Right kidney (tissue), 1 donor: ENCODE measurements at regions not wholly inside any gene's neighbourhood (a gene's known extent, or its start where the extent isn't known, plus 50 kb on each side); places are given as distances from the start of the nearest gene placed in this dataset.

ENCODE experiments used
- DNase-seq: peaks from one replicate; pipeline ENCODE4 v3.0.0-alpha.2; 2016

DNA sequence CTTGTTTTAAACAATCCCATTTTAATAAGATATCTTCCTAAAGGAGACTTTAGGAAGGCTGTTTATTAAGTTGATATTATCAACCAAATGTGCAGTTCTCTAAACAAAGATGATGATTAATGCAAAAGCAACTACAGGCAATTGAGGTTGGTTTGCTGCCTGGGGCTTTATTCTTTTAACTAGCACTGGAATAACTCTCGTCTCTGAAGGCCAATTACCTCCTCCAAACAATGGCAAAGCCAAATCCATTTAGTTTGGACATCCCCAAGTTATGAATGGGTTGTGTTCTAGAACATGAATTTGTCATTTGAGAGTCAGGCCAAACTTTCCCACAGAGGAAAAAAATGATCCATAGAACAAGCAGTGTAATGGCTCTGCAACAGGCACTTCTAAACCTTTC is 114.1 kb downstream of the SLC16A9 start:
- DNase-seq: no peak

DNA sequence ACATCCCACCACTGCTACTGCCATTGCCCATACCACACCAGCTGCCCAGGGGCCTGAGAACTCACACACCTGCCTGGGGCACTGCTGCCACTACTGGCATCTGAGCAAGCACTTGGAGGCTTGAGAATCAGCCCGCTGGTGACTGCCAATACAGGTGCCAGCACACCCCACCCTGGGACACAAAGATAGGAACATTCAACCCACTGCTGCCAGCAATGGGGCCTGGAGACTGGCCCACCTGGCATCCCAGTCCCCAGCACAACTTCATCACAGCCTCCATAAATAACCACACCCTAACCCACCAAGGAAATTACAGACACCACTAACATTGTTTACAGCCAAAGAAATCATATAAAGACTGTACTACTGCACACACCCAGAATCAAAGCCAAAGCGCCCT is 115.9 kb downstream of the SLC16A9 start:
- no peak for DNase-seq

DNA sequence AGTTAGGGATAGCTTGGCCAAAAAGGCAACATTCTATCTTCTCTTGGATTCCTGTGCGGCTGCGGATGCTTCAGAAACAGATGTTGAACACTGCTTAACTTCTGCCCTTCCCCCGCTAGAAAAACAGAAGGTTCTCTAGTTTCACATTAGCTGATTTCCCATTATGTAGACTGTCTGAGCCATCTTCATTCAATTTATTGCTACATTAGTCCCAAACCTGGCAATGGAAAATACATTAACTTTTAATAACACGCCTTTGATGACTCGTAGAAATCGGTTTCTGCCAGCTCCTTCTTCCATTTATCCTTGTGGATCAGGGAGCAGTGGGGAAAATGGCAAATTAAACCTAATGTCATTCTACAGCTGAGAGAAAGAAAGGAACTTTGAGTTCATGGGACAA is 119.9 kb downstream of the SLC16A9 start:
- DNase-seq: no peak

DNA sequence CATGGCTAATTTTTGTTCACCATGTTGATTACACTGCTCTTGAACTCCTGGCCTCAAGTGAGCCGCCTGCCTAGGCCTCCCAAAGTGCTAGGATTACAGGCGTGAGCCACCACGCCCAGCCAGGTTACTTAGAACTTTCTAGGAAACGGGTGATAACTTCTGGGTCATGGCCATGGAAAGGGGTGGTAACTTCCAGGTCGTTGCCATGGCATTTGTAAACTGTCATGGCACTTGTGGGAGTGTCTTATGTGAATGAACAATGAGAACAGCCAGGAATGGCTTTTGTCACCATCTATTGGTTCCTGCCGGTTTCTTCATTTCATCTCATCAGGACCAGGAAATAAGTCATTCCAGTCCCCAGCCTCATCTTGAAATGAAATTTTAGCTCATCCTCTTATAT is 120.9 kb downstream of the SLC16A9 start:
- DNase-seq: no peak

DNA sequence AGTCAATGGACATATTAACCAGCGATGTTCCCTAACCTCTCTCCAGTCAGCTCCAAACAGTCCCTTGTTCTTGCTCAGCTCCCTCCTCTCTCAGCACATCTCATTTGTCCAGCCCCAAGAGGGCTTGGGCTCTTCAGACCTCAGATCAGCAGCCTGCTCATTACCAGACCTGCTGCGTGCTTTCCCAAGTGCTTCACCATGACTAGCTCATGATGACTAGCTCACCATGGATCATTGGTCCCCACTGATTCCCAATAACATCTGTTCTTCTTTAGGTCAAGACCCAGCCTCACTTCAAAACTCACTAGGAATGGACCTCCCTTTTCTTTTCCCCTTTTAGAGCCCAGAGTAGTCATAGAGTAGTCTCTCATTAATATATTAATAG is 121.9 kb downstream of the SLC16A9 start:
- no peak for DNase-seq

DNA sequence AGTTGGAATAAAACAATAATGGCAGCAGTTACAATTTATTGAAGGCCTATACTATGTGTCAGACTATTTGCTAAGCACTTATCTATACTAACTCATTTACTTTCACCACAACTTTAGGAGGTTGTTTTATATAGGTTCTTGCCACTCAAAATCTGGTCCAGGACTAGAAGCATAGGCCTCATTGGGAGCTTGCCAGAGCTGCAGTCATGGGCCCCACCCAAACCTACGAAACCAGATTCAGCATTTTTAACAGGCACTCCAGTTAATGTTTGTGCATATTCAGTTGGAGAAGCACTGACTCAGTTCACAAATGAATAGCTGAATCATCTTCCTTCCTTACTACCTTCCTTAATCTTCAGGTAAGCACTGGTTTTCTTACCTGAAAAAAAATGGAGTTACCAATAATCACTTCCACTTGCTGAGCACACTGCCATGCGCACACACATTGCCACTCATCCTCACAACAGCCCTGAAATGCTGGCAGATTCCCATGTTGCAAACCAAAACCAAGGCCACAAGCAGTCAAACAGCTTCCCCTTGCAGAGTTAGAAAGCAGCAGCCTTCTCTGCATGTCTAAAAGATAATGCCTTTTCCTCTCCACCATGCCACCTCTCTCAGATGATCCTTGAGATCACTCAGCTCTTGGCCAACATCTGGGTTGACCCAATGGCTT is 122.4 kb downstream of the SLC16A9 start:
- no peak for DNase-seq

DNA sequence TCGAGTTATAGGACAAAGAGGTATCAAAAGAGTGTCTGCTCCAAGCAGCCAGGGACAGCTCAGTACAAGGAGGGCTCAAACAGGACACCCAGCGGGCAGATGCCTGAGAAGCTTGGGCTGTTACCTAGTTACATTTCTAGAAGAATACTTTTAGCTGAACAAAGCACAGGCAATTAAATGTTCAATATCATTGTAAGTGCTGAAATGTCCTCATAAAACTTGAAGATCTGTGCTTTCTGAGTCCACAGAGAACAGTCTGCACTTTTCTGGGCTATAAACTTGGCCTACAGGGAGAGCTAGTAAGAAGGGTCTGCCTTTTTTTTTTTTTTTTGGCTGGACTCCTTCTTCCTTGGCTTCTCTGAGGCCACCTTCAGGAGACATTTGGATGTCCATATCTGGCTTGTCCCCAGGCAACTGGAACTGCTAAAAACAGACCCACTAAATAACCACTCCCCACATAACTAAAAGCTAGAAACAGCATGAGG is 123.2 kb downstream of the SLC16A9 start:
- no peak for DNase-seq

DNA sequence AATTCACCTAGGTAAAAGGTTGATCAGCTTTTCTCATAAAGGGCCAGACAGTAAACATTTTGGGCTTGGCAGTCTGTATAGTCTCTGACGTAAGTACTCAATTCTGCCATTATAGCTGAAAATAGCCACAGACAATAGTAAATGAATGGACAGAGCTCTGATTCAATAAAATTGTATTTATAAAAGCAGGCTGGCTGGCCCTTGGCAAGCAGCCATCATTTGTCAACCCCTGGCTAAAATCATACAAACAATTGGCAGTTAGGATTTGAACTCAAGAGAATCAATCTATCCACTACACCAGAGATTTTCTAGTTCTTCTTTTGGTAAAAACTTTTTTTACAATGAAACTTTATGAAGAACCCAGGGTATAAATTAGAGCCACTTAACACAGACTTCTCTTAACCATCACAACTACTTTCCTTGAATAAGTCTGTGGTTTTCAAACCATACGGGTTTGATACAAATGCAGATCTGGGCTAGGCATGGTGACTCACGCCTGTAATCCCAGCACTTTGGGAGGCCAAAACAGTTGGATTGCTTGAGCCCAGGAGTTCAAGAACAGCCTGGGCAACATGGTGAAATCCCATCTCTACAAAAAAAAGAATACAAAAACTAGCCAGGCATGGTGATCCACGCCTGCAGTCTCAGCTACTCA is 124.5 kb downstream of the SLC16A9 start:
- no peak for DNase-seq

DNA sequence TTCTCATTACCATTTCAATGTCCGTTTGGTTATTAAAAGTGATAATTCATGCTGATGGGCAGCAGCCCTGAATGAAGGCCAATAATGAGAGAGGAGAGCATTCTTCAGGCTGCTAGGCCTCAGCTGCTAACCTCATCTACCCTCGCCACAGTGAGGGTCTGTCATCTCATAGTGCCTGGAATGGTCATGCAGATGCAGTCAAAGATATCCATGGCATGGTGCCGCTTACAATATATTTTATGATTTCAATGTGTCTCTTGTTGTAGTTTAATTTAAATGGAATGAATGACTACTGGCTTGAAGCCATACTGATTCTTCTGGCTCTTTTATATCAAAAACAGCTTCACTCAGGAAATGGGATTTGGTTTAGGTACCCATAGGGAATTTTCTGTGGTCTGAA is 126.9 kb downstream of the SLC16A9 start:
- DNase-seq: no peak

DNA sequence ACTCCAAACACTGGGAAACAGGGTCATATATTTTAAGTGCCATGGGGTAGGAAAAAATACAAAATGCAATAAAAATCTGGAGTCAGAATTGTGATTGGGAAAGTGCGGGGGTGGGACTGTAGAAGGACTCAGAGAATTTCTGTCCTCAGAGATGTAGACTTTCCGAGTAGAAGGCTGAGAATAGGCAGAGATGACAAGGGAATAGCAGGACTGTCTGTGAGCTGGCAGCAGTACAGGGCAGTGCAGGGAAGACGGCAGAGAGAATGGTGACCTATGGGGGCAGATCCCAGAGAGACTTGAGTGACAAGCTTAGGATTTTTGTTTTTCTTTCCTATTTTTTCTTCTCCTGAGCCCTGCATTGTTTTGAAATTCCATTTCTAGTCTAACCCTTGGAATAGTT is 127.6 kb downstream of the SLC16A9 start:
- no peak for DNase-seq

DNA sequence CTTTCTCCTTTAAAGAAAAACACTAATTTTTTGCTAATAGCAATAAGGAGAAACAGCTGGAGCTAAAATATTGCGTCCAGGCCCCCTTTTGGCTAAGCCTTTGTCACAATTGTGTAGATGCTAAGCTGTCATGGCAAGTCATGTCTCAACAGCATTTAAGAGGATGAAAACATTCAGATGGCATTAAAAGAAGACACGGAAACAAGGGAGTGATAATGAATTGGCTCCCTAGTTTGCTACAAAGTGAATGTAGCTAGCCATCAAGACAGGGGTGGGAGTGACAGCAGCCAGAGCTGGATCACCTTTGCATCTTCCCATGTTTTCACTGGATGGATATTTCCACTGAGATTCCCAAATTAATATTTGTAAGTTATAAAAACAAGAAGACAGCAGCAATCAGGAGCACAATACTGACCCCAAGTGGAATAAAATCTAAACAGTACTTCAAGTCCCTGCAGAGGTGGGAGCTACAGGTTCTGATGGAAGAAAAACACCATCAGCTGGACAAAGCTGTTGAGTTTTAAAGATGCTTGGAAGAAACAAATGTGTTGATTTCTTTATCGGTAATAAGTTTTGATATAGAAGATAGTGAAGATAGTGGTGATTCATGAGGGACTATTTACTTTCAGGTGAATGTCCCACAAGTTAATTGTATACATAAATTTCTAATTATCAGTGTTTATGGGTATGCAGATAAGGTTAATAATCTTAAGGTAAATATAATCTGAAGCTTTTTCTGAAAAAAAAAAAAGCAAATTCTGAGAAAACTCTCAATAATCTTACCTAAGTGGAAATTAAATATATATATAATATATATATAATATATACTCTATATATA is 129.4 kb downstream of the SLC16A9 start:
- peak; percentile 34 for DNase-seq

DNA sequence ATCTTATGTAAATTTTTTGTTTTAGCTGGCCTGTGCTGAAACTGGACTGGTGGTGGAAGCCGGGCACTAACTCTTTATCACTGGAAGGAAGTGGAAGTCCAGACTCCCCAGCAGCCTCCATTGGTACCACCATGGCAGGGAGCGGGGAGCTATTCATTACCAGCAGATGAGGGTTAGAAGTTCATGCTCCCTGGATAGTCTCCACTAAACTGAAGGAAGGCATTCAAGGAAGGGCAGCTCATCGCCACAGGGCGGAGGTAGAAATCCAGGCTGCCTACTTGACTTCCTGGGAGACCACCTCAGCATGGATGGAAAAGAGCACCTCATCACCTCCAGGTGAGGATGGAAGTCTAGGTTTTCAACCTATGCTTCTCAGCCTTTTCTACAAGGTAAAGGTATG is 130.9 kb downstream of the SLC16A9 start:
- no peak for DNase-seq

DNA sequence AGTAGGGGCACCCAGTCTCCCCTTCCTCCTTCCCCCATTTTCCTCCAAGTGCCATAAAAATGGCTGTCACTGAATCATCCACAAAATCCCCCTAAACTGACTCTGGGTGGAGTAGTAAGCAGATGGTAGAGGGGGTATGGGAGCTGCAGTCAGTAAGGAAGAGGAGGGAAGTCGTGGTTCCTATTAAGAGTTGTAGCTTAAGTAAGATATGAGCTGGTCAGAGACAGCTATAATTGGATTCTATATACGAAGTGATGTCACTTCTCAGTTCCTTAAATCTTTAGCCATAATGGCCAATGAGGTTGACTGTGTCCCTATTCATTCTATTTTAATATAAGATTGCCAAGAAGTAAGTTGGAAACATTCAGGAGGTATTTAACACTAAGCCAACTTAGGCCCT is 131.7 kb downstream of the SLC16A9 start:
- no peak for DNase-seq

DNA sequence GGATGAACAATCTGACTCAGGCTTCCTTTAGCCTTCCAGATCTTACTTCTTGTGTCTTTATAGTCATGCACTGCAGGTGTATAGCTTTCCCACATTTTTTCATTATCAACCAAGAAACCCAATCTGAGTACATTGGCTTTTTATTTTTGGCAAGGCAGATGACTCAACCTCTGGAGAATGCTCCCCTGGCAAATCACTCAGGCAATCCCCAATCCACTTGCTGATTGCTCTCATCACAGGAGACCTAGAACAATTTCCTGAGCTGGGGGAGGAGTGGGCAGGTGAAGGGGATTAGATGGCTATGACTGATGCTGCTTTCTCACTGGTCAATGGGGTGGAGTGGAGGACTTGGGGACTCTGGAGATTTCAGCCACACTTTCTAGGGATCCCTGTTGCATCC is 134.4 kb downstream of the SLC16A9 start:
- no peak for DNase-seq

DNA sequence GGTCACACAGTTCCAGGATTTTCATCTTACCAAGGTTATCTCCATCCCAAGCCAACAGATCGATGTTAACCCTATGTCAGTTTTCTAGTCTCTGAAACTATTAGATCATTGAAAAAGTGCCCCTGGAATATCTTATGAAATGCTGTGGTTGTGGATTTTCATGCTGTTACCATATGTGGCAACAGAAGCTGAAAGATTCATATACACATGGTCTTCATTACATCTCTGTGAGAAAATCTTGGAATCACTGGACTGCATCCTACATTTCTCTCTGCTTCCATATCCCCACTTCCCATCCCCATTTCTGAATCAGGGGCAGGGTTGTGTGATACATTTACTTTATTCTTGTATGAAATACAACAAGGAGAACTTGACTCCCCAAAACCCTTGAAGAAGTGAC is 146.1 kb downstream of the SLC16A9 start:
- DNase-seq: no peak

DNA sequence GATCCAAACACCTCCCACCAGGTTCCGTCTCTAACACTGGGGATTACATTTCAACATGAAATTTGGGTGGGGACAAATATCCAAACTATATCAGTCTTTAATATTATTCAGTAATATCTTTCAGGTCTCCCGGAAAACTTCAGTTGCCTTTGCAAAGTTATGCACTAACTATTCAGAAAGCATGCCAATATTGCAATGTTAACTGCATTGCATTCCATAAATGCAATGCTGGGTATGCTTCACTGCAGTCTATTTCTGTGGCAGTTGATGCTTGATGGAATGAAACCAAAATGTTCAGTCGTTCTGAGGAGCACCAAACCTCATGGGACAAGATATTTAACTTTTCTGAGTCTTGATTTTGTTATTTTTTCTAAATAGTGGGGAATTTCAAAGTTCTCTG is 147.5 kb downstream of the SLC16A9 start:
- DNase-seq: no peak

DNA sequence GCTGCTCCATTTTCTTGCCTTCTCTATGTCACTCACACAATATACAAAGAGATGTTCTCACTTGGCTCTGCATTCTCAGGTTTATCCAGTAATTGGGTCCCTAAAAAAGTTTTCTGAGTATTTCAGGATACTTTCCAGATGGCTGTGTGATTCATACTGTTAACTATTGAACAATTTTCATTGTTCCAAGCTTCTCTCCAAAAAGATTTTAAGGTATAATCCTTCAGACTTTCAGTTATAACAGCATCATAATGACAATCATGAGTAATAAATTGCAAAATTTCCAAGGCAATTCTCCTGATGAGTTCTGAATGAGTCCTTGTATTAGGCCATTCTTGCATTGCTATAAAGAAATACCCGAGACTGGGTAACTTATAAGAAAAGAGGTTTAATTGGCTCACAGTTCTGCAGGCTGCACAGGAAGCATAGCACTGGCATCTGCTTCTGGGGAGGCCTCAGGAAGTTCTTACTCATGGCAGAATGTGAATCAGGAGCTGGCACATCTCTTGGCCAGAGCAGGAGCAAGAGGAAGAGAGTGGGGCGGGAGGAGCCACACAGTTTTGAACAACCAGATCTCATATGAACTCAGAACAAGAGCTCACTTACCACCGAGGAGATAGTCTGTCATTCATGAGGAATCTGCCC is 148.1 kb downstream of the SLC16A9 start:
- DNase-seq: no peak

DNA sequence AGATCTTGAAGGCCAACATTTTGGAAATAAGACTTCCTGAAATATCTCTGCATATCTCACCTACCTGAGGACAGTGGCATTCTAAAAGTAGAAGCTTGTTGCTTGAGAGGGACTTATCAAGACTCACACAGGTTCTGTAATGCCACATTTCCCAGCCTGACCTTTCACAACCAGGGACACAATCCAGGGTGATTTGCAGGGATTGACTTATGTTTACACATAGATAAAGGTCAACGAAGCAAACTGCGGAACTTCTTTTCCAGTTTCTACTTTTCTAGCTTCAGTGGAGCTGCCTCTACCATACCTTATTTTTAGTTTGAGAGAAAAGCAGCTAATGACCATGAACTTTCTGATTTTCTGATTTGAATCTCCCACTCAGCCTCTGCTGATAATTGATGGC is 148.7 kb downstream of the SLC16A9 start:
- no peak for DNase-seq

DNA sequence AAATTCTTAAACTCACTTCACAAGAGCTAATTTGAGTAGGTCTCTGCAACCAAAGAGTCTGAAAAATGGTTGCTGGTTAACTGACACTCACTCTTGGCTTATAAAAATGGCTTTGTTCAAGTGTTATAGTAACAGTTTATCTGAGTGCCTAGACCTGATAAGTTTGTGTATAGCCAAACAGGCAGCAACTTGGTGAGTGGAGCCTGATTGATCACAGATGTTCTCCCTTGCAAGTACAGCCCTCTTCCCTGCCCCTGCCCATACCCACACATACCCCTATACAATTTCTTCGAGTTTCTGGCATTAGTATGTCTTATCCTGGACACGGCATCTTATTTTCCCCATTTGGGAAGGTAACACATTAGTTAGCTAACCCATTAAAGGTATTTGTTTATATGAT is 149.5 kb downstream of the SLC16A9 start:
- no peak for DNase-seq

DNA sequence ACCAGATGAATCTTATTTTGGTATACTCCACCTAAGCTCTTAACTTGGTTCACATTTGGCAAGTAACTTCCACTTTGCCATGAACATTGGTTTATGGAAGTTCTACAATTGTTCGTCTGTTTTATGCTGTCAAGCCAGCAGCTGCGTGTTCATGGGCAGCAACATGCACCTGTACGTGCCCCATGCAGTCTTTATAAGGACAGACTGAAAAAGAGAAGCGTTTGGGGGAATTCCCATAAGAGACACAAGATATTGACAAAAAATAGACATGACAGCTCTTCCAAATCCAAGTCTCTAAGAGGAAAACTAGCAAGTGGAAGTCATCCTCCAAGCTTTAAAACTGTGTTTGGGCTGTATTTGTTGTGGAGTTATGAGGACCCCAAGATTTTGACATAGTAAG is 151.6 kb downstream of the SLC16A9 start:
- DNase-seq: no peak

DNA sequence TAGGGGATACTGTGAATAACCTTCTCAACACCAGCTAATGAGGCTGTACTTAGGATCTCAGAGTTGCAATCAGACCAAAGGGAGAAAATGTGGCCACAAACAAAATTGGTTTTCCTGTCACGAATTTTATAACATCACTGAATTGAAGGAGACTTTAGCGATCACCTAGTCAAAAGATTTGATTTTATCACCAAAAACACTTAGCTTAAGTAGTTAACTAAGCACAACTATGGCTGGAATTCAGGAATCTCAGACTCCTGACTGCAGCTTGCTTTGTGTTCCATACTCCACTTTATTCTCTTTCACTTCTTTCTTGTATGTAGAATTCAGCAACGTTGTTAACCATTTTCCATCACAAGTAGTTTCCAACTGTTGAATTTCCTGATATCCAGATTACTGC is 152.0 kb downstream of the SLC16A9 start:
- DNase-seq: no peak

DNA sequence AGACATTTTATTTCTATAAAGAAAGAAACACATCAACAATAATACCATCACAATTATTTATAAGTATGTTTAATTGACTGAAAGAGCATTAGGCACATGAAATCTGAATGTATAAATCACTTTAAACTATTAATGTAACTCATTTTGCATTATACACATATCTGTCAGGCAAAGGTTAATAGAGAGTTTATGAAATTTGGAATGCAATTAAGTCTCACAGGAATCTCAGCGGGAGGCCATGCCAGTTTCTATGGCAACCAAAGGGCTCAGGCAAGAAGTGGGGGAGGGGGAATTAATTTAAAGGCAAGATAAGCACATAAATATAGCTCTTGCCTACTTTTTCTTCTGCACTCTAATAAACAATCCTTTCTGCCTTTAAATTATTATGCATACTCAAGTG is 152.6 kb downstream of the SLC16A9 start:
- no peak for DNase-seq
